ENCODE measurements at regions not wholly inside any gene's neighbourhood (a gene's known extent, or its start where the extent isn't known, plus 50 kb on each side); places are given as distances from the start of the nearest gene placed in this dataset.
"Not testable (repeated sequence)": the region's sequence is repeated elsewhere in the genome, so short reads cannot be mapped to it uniquely, and the experiment has no call there.

GRCh38 chr7:86592185-86592584 lies 51.5 kb upstream of the GRM3 start:
- no peak for DNase-seq (ENCODE audit: low spot score)

- no peak for DNase-seq (ENCODE audit: low spot score)
Observed at GRCh38 chr7:86574006-86574405, 69.7 kb upstream of the GRM3 start.

GRCh38 chr7:86558680-86559501 lies 84.8 kb upstream of the GRM3 start:
- DNase-seq (ENCODE audit: low spot score) = no peak

GRCh38 chr7:86534641-86535040 lies 109.1 kb upstream of the GRM3 start:
- DNase-seq (ENCODE audit: low spot score) = no peak

- DNase-seq (ENCODE audit: low spot score) = no peak
Observed at GRCh38 chr7:86504229-86504628, 139.5 kb upstream of the GRM3 start.

- DNase-seq (ENCODE audit: low spot score) = no peak
Observed at GRCh38 chr7:86499986-86500385, 143.7 kb upstream of the GRM3 start.

GRCh38 chr7:86485827-86486226 lies 157.9 kb upstream of the GRM3 start:
- DNase-seq (ENCODE audit: low spot score) = no peak

- no peak for DNase-seq (ENCODE audit: low spot score)
Observed at GRCh38 chr7:86479144-86479543, 164.6 kb upstream of the GRM3 start.

- no peak for DNase-seq (ENCODE audit: low spot score)
Observed at GRCh38 chr7:86477343-86477935, 166.3 kb upstream of the GRM3 start.

GRCh38 chr7:86470763-86471162 lies 172.9 kb upstream of the GRM3 start:
- no peak for DNase-seq (ENCODE audit: low spot score)

GRCh38 chr7:86469680-86470295 lies 173.9 kb upstream of the GRM3 start:
- peak; percentile 67 for DNase-seq (ENCODE audit: low spot score)

GRCh38 chr7:86454753-86455152 lies 189.0 kb upstream of the GRM3 start:
- DNase-seq (ENCODE audit: low spot score) = no peak

GRCh38 chr7:86453454-86453853 lies 190.3 kb upstream of the GRM3 start:
- no peak for DNase-seq (ENCODE audit: low spot score)

- no peak for DNase-seq (ENCODE audit: low spot score)
Observed at GRCh38 chr7:86448856-86449255, 194.9 kb upstream of the GRM3 start.

- no peak for DNase-seq (ENCODE audit: low spot score)
Observed at GRCh38 chr7:86445285-86445684, 198.4 kb upstream of the GRM3 start.

- no peak for DNase-seq (ENCODE audit: low spot score)
Observed at GRCh38 chr7:86444245-86444644, 199.5 kb upstream of the GRM3 start.

- DNase-seq (ENCODE audit: low spot score) = not testable (repeated sequence)
Observed at GRCh38 chr7:86440420-86440819, 203.3 kb upstream of the GRM3 start.

- DNase-seq (ENCODE audit: low spot score) = no peak
Observed at GRCh38 chr7:86437951-86438450, 205.7 kb upstream of the GRM3 start.

GRCh38 chr7:86431761-86432160 lies 211.9 kb upstream of the GRM3 start:
- DNase-seq (ENCODE audit: low spot score) = no peak

- no peak for DNase-seq (ENCODE audit: low spot score)
Observed at GRCh38 chr7:86411814-86412213, 231.9 kb upstream of the GRM3 start.

- DNase-seq (ENCODE audit: low spot score) = no peak
Observed at GRCh38 chr7:86407291-86407690, 236.4 kb upstream of the GRM3 start.

GRCh38 chr7:86391813-86392212 lies 251.9 kb upstream of the GRM3 start:
- no peak for DNase-seq (ENCODE audit: low spot score)

- not testable (repeated sequence) for DNase-seq (ENCODE audit: low spot score)
Observed at GRCh38 chr7:86375602-86376001, 268.1 kb upstream of the GRM3 start.

Measured in D341Med (cell line).